ENCODE measurements at regions not wholly inside any gene's neighbourhood (a gene's known extent, or its start where the extent isn't known, plus 50 kb on each side); places are given as distances from the start of the nearest gene placed in this dataset.

GRCh38 chr6:40715570-40716403 lies 128.6 kb upstream of the LRFN2 start:
- DNase-seq = no peak

DNA sequence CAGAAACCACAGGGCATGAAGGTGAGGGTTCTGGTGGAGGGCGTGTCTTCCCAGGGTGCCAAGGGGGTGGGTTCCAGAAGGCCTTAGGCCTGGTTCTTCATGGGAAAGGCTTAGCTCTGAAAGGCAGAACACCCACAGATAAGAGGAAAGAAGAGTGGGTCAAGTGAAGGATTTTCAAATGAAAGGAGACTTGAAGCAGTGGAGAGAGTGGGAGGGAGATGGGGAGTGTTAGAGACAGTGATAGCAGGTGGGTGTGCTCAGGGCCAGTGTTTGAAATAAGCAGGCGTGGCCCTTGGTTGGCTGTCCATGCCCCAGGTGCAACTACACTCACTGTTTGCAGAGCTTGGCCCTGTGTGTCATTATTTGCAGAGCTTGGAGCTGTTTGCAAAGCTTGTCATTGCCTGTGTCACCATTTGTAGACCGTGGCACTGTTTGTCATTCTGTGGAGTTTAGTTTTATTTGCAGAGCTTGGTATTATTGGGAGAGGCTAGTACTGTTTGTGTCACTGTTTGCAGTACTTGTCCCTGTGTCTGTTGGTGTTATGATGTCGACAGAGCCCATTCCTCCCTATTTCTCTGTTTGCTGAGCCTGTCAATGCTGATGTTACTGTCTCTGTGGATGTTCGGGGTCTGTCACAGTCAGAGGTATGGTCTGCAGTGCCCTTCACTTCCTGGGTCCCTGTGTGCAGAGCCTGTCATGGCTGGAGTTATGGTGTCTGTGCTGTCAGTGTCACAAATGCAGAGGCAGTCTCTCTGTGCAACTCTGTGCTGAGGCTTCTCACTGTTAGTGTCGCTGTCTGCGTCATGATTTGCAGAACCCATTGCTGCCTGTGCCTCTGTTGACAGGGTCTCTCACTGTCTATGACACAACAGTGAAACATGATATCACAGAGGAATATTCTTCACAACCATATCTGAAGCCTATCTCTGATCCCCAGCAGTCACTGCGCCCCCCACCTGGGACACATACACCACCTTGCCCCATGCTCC lies 127.7 kb upstream of the LRFN2 start:
- no peak for DNase-seq

- DNase-seq = no peak
Observed at GRCh38 chr6:40714143-40714542, 127.0 kb upstream of the LRFN2 start.

GRCh38 chr6:40713002-40713719 lies 126.0 kb upstream of the LRFN2 start:
- DNase-seq = no peak

DNA sequence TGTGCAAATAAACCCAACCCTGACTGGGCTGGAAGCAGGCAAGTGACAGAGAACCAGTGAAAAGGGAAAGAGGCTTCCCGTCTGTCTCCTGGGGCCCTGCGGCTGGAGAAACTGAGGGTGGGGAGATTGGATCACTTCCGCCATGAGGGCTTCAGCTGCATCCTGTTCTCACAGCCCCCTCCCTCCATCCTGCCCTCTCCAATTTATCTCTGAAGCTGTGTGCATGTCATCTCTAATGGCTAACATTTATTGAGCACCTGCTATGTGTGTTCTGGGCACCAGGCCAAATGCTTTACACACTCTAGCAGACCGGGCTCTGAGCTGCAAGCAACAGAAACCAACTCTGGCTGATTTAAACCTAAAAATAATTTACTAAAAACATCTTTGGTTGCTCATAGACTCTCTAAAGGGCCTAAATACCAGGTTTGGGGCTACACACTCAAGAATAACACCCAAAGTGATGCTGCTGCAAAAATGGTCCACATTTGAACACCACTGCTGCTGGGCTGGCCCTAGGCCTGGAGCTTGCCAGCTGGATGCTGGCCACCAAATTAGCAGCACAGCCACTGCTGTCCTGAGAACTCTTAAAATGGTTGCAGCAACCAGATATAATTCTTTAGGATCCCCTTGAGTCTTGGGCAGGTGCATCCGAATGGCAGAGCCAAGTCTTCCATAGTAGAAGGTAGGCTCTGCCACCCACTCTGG lies 123.6 kb upstream of the LRFN2 start:
- no peak for DNase-seq

- DNase-seq = no peak
Observed at GRCh38 chr6:40708049-40708448, 120.9 kb upstream of the LRFN2 start.

GRCh38 chr6:40706178-40706577 lies 119.0 kb upstream of the LRFN2 start:
- no peak for DNase-seq

GRCh38 chr6:40705354-40705753 lies 118.2 kb upstream of the LRFN2 start:
- no peak for DNase-seq

DNA sequence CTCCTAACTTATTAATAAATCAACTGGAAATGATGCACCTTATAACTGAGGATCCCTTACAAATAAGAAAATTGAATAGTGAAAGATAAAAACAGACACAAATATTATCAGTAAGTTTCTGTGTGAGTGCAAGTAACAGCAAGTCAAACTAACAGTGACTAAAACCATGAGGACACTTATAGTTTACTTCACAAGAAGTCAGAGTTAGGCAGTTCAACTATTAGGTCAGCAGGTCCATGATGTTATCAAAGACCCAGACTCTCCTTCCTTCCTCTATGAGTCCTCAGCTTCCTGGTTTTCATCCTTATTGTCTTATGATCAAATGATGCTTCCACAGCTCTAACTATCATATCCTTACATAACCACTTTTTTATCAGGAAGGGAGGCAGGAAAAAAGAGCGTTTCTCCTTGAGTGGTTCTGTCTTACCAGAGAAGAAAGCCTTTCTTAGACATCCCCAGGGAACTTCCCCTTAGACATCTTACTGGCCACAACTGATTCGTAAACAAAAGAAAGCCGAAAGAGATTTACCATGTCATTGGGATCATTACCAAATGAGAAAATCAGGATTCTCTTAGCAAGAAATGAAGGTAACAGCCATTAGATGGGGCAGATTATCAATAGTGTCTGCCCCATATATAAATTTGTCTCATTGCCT lies 114.3 kb upstream of the LRFN2 start:
- no peak for DNase-seq

DNA sequence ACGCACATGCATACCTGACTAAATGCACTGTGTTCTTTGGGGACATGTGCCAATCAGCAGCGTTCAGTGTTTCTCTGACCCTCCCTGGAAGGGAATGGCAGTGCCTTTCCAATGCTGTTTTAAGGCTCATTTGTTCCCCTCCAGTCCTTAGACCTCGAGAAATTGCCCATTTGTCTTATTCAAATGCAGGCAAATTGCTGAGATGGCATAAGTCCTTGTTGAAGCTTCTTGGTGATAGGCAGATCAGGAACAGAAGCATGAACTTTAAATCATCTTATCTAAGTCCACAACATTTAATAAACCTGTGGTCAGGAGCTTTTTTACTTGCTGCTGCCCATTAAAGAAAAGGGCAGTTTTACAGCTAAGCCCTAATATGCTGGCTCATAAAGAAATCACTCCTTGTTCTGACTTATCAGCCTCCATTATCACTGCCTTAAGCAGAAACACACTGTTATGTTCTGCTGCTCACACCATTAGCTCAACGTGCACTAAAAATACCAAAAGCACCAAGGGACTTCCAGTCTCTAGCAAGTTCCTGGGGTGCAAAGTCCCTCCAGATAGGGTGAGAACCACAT lies 112.9 kb upstream of the LRFN2 start:
- no peak for DNase-seq

DNA sequence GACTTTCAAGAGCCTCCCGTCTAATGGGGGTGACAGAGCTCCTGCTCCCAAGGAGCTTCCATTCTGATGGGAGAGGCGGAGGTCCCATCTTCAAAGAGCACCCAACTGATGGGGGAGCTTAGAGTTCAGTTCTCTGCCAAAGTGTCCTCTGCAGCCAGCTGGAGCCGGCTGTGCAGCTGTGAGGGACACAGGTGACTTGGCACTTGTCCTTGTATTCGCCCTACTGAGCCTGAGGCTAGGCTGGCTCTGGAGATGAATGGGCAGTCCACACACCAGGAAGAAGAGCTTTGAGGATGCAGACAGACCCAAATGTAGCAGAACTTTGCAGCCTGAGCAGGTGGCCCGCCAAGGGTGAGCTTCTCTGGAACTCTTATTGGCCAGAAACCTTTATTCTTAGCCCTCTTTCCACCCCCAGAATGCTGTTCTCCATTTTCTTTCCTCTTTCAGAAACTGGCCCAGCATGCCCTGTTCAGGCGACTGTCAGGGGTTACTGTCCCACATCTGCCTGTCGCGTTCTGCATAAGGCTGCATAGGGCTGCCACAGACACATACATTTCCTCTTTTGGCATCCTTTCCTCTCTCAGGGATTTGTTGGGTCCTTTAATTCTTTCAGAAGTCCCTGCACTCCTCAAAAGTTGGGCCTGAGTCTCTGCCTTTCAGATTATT lies 108.7 kb upstream of the LRFN2 start:
- no peak for DNase-seq

DNA sequence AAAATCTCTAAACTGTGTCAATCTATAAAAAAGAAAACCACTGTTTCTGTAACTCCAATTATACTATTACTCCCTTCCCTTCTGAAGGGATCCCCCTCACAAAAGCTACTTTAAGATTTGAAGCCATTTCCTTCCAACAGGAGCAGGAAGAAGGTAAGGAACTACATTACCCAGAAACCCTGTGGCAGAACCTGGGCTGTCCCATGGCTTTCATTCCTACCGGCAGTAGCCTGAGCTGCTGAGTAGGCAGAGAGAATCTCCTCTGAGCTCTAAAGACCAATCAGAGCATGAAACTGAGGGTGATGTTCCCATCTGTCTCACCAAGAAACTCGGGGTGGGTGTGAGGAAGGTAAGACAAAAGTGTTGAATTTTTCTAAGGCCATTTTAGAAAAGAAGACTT lies 108.0 kb upstream of the LRFN2 start:
- DNase-seq = peak; percentile 32

DNA sequence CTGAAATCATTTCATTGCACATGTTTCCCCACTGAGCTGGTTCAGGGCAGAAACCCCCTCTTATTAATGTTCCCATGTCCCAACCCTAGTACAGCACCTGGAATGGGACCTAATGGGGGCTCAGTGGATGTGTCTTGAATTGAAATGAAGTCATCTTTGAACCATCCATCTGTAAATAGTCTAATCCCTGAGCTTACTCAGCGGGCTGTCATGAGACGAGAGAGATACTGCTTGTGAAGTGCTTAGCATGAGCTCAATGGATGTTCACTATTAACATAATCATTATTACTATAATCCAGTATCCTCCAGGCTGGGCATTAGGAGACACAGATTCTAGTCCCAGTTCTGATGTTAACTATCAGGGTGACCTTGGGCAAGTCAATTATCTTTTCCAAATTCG lies 106.6 kb upstream of the LRFN2 start:
- no peak for DNase-seq

DNA sequence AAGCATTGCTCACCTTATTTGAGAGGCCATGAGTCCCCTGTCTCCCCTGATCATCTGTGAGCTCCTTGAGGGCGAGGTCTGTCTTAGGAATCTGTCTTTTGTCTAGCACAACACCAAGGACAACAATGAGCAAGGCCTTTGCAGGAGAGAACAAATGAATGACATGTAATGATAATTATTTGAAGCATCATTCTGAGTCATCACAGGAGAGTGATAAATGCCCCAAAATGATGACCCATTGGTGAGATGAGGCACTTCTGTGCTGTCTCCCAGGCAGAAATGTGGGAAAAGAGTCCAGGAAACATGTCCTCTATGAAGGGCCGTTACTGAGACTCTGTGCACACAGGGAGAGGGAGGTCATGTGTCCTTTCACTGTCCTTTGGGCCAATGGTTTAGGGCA lies 105.2 kb upstream of the LRFN2 start:
- no peak for DNase-seq

- DNase-seq = no peak
Observed at GRCh38 chr6:40689185-40689584, 102.0 kb upstream of the LRFN2 start.

GRCh38 chr6:40688214-40688761 lies 101.1 kb upstream of the LRFN2 start:
- no peak for DNase-seq

- no peak for DNase-seq
Observed at GRCh38 chr6:40685862-40686261, 98.7 kb upstream of the LRFN2 start.

- no peak for DNase-seq
Observed at GRCh38 chr6:40681622-40682021, 94.5 kb upstream of the LRFN2 start.

- DNase-seq = no peak
Observed at GRCh38 chr6:40678941-40679340, 91.8 kb upstream of the LRFN2 start.

- no peak for DNase-seq
Observed at GRCh38 chr6:40674170-40674569, 87.0 kb upstream of the LRFN2 start.

- no peak for DNase-seq
Observed at GRCh38 chr6:40672087-40672486, 84.9 kb upstream of the LRFN2 start.

Measured in NCI-H2171 (cell line).